Tibial artery (tissue), 4 donors: ENCODE measurements at regions not wholly inside any gene's neighbourhood (a gene's known extent, or its start where the extent isn't known, plus 50 kb on each side); places are given as distances from the start of the nearest gene placed in this dataset.

Experiments used
- DNase-seq, 2 donors: peaks; one replicate each; pipeline ENCODE4 v3.0.0-alpha.2; 2019
- H3K27ac ChIP-seq, 2 donors: fragments of 200-600 bp; sonication (generic) in 1 of 2; 1 replicate in 1 of 2; 2 replicates in 1 of 2; pipeline ENCODE4 v1.5.1; 2018 to 2019; ENCODE audit warnings: mild to moderate bottlenecking in 1 of 2
- H3K27me3 ChIP-seq, 2 donors: fragments of 200-600 bp; sonication (generic) in 1 of 2; one replicate each; pipeline versions ENCODE4 v1.5.1 to v1.6.0; 2016 to 2019
- H3K36me3 ChIP-seq, 3 donors: fragments of 200-600 bp; sonication (generic) in 2 of 3; one replicate each; pipeline ENCODE4 v1.5.1; 2016 to 2019; ENCODE audit warnings: mild to moderate bottlenecking in 2 of 3
- H3K4me1 ChIP-seq, 4 donors: fragments of 200-600 bp; sonication (generic) in 2 of 4; 1 replicate in 3 of 4; 2 replicates in 1 of 4; pipeline ENCODE4 v1.5.1; 2016 to 2019
- H3K4me3 ChIP-seq, 2 donors: fragments of 200-600 bp; sonication (generic) in 1 of 2; 1 replicate in 1 of 2; 2 replicates in 1 of 2; pipeline ENCODE4 v1.5.1; 2018 to 2019; ENCODE audit warnings: mild to moderate bottlenecking in 2 of 2
- H3K9me3 ChIP-seq, 3 donors: fragments of 200-600 bp; sonication (generic) in 1 of 3; one replicate each; pipeline ENCODE4 v1.5.1; 2016 to 2019
- CTCF ChIP-seq, 2 experiments: fragments of 200-600 bp in 1 of 2; fragments of 450-650 bp in 1 of 2; IDR thresholded peaks; one replicate each; pipeline ENCODE4 v1.5.1; 2017 to 2019; ENCODE audit warnings: antibody characterized with exemption in 2 of 2, mild to moderate bottlenecking in 1 of 2, moderate library complexity in 1 of 2
- intact Hi-C: fragments of 100-400 bp; cut with DNase I; formaldehyde crosslinking; loops from one replicate; pipeline ENCODE4 v1.15.0; 2023; ENCODE audit warnings: low total_unique reads

GRCh38 chr13:74450964-74451363, 316.8 kb upstream of the KLF12 start:
- no peak for TF ChIP-seq CTCF (IDR thresholded peaks at IDR 0.05)
- no peak overlapping the region for H3K4me3 ChIP-seq
- no peaks in the 10 kb centered on the region for H3K36me3 ChIP-seq
- no peaks in the 10 kb centered on the region for H3K9me3 ChIP-seq
- no peaks in the 10 kb centered on the region for H3K27me3 ChIP-seq
- no peak for DNase-seq
- no peak overlapping the region for H3K27ac ChIP-seq
- intact Hi-C loops: no loop called here
- peaks cover 0 to 17% (median 4%) of the 10 kb centered on the region in 4 donors for H3K4me1 ChIP-seq

GRCh38 chr13:74450525-74450845, 316.3 kb upstream of the KLF12 start:
- DNase-seq: no peak
- Histone ChIP-seq H3K27me3 (no peaks in the 10 kb centered on the region), H3K9me3 (no peaks in the 10 kb centered on the region), H3K4me1 (peaks cover 0 to 17% (median 4%) of the 10 kb centered on the region in 4 donors), H3K27ac (no peak overlapping the region), H3K36me3 (no peaks in the 10 kb centered on the region), H3K4me3 (no peak overlapping the region)
- TF ChIP-seq CTCF (IDR thresholded peaks at IDR 0.05): no peak
- intact Hi-C loops: no loop called here

GRCh38 chr13:74449811-74450524, 315.8 kb upstream of the KLF12 start:
- no peak for TF ChIP-seq CTCF (IDR thresholded peaks at IDR 0.05)
- Histone ChIP-seq H3K36me3 (no peaks in the 10 kb centered on the region), H3K4me1 (peaks cover 0 to 17% (median 4%) of the 10 kb centered on the region in 4 donors), H3K27ac (no peak overlapping the region), H3K27me3 (no peaks in the 10 kb centered on the region), H3K9me3 (no peaks in the 10 kb centered on the region), H3K4me3 (no peak overlapping the region)
- intact Hi-C loops: no loop called here
- no peak for DNase-seq

- Histone ChIP-seq H3K4me1 (peaks cover 0 to 12% (median 5%) of the 10 kb centered on the region in 4 donors), H3K27me3 (no peaks in the 10 kb centered on the region), H3K4me3 (no peak overlapping the region), H3K27ac (no peak overlapping the region), H3K36me3 (no peaks in the 10 kb centered on the region), H3K9me3 (peaks cover 0 to 10% (median 0%) of the 10 kb centered on the region in 3 donors)
- intact Hi-C loops: no loop called here
- DNase-seq: no peak
- no peak for TF ChIP-seq CTCF (IDR thresholded peaks at IDR 0.05)
Observed at GRCh38 chr13:74444864-74445479, 310.8 kb upstream of the KLF12 start.

- no peak for DNase-seq
- no peaks in the 10 kb centered on the region for H3K36me3 ChIP-seq
- intact Hi-C loops: no loop called here
- TF ChIP-seq CTCF (IDR thresholded peaks at IDR 0.05): no peak
- H3K4me1 ChIP-seq: peaks cover 0 to 12% (median 5%) of the 10 kb centered on the region in 4 donors
- peaks cover 0 to 10% (median 0%) of the 10 kb centered on the region in 3 donors for H3K9me3 ChIP-seq
- no peaks in the 10 kb centered on the region for H3K27me3 ChIP-seq
- H3K4me3 ChIP-seq: no peak overlapping the region
- no peak overlapping the region for H3K27ac ChIP-seq
Observed at GRCh38 chr13:74444161-74444571, 310.0 kb upstream of the KLF12 start.
